ENCODE measurements at regions not wholly inside any gene's neighbourhood (a gene's known extent, or its start where the extent isn't known, plus 50 kb on each side); places are given as distances from the start of the nearest gene placed in this dataset.

DNA sequence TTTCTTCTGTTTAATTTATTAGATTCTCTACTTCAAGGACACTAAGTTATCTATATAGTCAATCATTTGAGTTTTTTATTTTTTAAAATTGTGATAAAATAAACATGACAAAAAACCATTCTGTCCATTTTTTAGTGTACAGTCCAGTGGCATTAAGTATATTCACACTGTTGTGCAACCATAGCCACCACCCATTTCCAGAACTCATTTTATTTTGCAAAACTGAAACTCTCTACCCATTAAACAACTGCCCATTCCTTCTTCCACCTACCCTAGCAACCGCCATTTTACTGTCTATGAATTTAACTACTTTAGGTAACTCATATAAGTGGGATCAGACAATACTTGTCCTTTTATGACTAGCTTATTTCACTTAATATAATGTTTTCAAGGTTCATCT is 275.6 kb downstream of the SH3GL2 start:
- no peak for TF ChIP-seq POLR2A (IDR thresholded peaks at IDR 0.05; ENCODE audit: low read length)
- TF ChIP-seq, protein P1, sequence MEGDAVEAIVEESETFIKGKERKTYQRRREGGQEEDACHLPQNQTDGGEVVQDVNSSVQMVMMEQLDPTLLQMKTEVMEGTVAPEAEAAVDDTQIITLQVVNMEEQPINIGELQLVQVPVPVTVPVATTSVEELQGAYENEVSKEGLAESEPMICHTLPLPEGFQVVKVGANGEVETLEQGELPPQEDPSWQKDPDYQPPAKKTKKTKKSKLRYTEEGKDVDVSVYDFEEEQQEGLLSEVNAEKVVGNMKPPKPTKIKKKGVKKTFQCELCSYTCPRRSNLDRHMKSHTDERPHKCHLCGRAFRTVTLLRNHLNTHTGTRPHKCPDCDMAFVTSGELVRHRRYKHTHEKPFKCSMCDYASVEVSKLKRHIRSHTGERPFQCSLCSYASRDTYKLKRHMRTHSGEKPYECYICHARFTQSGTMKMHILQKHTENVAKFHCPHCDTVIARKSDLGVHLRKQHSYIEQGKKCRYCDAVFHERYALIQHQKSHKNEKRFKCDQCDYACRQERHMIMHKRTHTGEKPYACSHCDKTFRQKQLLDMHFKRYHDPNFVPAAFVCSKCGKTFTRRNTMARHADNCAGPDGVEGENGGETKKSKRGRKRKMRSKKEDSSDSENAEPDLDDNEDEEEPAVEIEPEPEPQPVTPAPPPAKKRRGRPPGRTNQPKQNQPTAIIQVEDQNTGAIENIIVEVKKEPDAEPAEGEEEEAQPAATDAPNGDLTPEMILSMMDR (IDR thresholded peaks at IDR 0.05), result no peak
- no peak for TF ChIP-seq FOSL2 (IDR thresholded peaks at IDR 0.05)
- no peak for TF ChIP-seq FOSL2 (CRISPR knock-in tag; IDR thresholded peaks at IDR 0.05)
- no peak for TF ChIP-seq ZC3H11A (IDR thresholded peaks at IDR 0.05)
- TF ChIP-seq SREBF2 (IDR thresholded peaks at IDR 0.05), result no peak
- no peak for TF ChIP-seq EHMT2 (IDR thresholded peaks at IDR 0.05; ENCODE audit: low read depth)
- TF ChIP-seq, protein P2, sequence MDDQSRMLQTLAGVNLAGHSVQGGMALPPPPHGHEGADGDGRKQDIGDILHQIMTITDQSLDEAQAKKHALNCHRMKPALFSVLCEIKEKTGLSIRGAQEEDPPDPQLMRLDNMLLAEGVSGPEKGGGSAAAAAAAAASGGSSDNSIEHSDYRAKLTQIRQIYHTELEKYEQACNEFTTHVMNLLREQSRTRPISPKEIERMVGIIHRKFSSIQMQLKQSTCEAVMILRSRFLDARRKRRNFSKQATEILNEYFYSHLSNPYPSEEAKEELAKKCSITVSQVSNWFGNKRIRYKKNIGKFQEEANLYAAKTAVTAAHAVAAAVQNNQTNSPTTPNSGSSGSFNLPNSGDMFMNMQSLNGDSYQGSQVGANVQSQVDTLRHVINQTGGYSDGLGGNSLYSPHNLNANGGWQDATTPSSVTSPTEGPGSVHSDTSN (IDR thresholded peaks at IDR 0.05), result no peak
- TF ChIP-seq RAD21 (conservative IDR thresholded peaks at IDR 0.05 in 1 of 2, IDR thresholded peaks at IDR 0.05 in 1 of 2), result no peak
- no peak for TF ChIP-seq RFX5 (IDR thresholded peaks at IDR 0.05)
- no peak for TF ChIP-seq BHLHE40 (IDR thresholded peaks at IDR 0.05; ENCODE audit: low read depth, low read length)
- TF ChIP-seq, protein P3, sequence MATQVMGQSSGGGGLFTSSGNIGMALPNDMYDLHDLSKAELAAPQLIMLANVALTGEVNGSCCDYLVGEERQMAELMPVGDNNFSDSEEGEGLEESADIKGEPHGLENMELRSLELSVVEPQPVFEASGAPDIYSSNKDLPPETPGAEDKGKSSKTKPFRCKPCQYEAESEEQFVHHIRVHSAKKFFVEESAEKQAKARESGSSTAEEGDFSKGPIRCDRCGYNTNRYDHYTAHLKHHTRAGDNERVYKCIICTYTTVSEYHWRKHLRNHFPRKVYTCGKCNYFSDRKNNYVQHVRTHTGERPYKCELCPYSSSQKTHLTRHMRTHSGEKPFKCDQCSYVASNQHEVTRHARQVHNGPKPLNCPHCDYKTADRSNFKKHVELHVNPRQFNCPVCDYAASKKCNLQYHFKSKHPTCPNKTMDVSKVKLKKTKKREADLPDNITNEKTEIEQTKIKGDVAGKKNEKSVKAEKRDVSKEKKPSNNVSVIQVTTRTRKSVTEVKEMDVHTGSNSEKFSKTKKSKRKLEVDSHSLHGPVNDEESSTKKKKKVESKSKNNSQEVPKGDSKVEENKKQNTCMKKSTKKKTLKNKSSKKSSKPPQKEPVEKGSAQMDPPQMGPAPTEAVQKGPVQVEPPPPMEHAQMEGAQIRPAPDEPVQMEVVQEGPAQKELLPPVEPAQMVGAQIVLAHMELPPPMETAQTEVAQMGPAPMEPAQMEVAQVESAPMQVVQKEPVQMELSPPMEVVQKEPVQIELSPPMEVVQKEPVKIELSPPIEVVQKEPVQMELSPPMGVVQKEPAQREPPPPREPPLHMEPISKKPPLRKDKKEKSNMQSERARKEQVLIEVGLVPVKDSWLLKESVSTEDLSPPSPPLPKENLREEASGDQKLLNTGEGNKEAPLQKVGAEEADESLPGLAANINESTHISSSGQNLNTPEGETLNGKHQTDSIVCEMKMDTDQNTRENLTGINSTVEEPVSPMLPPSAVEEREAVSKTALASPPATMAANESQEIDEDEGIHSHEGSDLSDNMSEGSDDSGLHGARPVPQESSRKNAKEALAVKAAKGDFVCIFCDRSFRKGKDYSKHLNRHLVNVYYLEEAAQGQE (IDR thresholded peaks at IDR 0.05), result no peak
- no peak for TF ChIP-seq HOXA7 (CRISPR knock-in tag; IDR thresholded peaks at IDR 0.05)
- TF ChIP-seq KDM1A (IDR thresholded peaks at IDR 0.05; ENCODE audit: low read depth), result no peak
- TF ChIP-seq EP300 (IDR thresholded peaks at IDR 0.05), result no peak

Data from A549 (cell line).